KOPT-K1 (cell line): ENCODE measurements at regions not wholly inside any gene's neighbourhood (a gene's known extent, or its start where the extent isn't known, plus 50 kb on each side); places are given as distances from the start of the nearest gene placed in this dataset.

ENCODE experiments used
- H3K27ac ChIP-seq: fragments of 200-600 bp; sonication (generic); 2 replicates; pipeline ENCODE4 v1.5.1; 2016; ENCODE audit warnings: antibody characterized with exemption, mild to moderate bottlenecking, low read depth, low read length; ENCODE audit not compliant: poor library complexity, severe bottlenecking
- H3K36me3 ChIP-seq: fragments of 200-600 bp; sonication (generic); 2 replicates; pipeline ENCODE4 v1.5.1; 2017; ENCODE audit warnings: antibody characterized with exemption, mild to moderate bottlenecking, low read length, moderate library complexity; ENCODE audit not compliant: insufficient read depth
- H3K9me3 ChIP-seq: fragments of 200-600 bp; sonication (generic); 2 replicates; pipeline ENCODE4 v1.5.1; 2017; ENCODE audit warnings: antibody characterized with exemption, low read length, mild to moderate bottlenecking; ENCODE audit not compliant: insufficient read depth, poor library complexity, severe bottlenecking

DNA sequence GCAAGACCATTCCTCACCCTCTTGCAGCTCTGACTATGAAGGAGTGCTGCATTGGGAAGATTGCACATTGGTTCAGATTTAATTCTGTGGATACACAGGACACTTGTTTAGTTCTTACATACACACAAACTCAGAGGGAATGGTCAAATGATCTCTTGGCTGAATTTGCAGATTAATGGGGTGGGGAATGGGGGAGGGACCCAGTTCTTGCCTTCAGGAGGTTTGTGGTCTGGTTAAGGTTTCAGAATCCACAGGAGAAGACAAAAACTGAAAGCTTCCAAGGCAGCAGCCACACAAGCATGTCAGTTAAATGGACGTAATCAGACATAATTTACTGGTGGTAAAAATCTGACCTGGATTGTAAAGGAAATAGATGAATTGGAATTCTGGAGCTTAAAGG lies 257.1 kb upstream of the ROPN1 start:
- Histone ChIP-seq H3K9me3 (no peaks in the 10 kb centered on the region), H3K36me3 (no peaks in the 10 kb centered on the region), H3K27ac (no peak overlapping the region)

DNA sequence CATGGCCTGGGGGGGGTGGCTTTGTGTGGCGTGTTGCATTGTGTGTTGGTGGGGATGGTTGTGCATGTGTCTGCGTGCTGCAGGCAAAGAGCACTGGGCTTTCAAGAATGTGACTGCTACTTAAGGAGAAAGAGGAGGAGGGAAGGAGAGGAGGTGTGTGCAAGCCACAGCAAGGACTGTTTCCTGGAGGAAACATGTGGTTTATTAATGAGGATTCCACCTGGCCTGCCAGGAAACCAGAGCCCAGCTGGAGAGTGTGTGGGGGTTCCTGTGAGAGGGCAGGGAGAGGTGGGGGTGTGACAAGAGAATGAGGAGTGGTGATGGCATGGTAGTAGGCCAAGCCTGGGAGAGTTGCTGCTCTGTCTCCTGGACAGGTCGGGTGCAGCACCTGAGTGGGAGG lies 258.1 kb upstream of the ROPN1 start:
- no peaks in the 10 kb centered on the region for H3K9me3 ChIP-seq
- H3K36me3 ChIP-seq, result no peaks in the 10 kb centered on the region
- H3K27ac ChIP-seq, result no peak overlapping the region

DNA sequence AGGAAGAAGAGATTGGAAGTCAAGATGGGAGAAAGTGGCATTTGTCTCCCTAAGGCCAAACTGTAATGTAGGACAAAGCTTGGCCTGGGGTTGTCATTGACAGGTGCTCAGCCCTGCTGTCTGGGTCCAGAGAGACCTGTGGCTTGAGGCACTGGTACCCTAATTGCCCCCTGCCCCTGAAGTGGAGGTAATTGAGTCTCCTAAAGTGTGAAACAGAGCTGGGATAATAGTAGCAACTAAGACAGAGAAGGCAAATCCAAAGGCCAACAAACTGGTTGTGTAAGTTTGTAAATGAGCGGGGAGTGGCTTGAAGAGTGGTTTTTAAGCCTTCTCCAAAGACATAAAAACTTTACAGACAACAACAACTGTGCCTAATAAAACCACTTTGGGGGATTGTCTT lies 264.2 kb upstream of the ROPN1 start:
- Histone ChIP-seq H3K27ac (no peak overlapping the region), H3K36me3 (no peaks in the 10 kb centered on the region), H3K9me3 (no peaks in the 10 kb centered on the region)

DNA sequence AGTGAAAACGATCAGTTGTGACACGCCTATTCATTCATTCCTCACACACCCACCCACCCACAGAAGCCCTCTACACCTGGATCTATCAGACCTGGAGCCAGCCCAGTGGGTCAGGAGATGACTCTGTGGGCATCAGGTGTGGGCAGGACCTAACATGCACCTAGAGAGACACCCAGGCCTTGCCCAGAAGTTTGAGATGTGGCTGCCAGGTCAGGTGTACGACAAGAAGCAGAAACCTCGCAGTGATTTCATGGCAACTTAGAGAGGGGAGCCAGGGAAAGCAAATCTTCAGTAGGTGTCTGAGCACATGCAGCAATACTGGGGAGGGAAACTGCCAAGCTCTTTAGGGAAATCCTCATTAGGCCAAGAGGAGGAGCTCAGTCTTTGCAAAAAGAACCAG lies 264.7 kb upstream of the ROPN1 start:
- Histone ChIP-seq H3K27ac (no peak overlapping the region), H3K9me3 (no peaks in the 10 kb centered on the region), H3K36me3 (no peaks in the 10 kb centered on the region)

DNA sequence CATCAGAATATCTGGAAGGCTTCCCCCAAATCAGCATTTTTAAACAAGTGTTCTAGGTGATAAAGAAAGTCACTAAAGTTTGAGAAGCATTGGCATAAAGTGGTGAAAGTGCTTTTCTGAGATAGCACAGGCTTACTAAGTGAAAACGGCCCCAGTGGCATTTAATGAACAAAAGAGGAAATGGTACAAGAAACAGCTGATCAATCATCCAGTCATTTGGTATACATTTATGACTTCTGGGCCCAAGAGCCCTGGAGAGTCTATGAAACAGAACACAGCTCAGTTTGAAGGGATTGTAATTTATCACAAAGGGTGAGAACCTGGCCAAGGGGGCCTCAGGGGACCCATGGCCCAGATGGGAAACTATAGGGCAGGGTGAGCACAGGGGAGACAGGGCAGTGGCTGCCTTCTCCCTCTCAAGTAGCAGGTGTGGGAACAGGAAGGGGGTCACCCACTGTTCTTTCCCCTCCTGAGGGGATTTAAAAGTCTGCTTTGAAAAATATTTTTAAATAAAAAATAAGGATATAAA lies 265.5 kb upstream of the ROPN1 start:
- H3K9me3 ChIP-seq, result no peaks in the 10 kb centered on the region
- no peak overlapping the region for H3K27ac ChIP-seq

DNA sequence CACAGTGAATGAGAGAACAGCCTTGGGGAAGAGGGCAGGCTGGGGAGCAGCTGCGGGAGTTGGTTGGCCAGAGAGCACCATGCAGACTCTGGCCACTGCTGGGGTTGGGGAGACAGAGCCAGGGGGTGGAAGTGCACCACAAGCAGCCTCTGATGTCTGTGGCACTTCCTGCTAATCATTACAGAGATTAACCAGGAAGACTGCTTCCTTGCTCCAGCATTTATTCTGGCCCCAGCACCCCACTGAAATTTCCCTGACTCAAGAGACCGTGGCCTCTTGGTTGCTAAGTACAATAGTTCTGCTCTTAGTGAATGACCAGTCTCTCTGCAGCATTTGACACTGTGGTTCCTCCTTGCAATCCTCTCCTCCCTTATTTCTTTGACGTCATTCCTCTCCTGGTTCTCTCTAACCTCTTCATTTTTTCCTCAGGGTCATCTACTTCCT lies 266.2 kb upstream of the ROPN1 start:
- Histone ChIP-seq H3K9me3 (no peaks in the 10 kb centered on the region), H3K36me3 (no peaks in the 10 kb centered on the region), H3K27ac (no peak overlapping the region)

More for the DNA sequence above, 265.5 kb upstream of the ROPN1 start:
- no peaks in the 10 kb centered on the region for H3K36me3 ChIP-seq

DNA sequence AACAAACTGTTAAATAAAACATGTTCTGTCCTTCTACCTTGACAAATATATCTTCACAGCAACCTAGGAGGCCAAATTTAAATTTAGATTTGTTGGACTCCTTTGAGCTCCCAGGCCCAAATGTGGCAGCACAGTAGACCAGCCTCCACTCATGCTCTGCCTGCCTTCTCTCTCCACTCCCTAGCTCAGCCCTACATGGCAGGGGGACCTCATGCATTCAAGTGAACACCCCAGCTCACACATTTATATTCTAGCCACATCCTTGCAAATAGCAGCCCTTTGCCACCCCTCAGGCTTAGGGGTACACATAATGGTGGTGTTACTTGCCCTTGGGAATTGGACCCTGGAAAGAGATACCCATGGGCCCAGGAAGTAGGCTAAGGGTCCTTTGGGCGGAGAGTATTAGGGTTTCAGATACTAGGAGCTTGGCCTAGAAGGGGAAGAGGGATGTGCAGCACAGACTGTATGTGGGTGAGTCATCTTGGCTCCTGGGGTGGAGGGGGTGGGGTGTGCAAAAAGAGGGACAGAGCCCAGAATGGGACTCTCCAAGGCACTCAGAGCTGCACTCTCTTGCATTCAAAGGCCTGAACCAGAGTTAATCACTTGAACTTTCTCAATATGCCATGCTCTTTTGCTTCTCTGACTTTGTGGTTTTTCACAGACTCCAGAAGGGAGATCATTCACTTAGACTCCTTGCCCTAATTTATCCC lies 268.4 kb upstream of the ROPN1 start:
- no peak overlapping the region for H3K27ac ChIP-seq
- H3K9me3 ChIP-seq, result no peaks in the 10 kb centered on the region
- no peaks in the 10 kb centered on the region for H3K36me3 ChIP-seq

DNA sequence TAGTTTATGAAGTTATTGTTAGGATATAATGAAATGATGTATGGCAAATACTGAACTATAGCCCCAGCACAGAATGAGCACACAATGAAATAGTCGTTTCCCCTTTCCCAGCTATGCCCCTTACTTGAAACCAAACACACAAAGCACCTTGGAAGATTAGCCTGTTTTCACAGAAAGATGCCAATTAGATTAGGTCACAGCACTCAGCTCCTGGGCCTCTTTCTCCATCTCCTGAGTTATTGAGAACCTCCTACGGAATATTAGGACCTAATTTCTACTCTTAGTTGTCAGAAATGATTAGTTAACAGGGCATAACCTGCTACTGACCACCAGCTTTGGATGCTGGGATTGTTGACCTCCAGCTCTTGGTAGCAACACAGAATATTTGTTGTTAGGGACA lies 269.4 kb upstream of the ROPN1 start:
- Histone ChIP-seq H3K27ac (no peak overlapping the region), H3K9me3 (no peaks in the 10 kb centered on the region), H3K36me3 (no peaks in the 10 kb centered on the region)

DNA sequence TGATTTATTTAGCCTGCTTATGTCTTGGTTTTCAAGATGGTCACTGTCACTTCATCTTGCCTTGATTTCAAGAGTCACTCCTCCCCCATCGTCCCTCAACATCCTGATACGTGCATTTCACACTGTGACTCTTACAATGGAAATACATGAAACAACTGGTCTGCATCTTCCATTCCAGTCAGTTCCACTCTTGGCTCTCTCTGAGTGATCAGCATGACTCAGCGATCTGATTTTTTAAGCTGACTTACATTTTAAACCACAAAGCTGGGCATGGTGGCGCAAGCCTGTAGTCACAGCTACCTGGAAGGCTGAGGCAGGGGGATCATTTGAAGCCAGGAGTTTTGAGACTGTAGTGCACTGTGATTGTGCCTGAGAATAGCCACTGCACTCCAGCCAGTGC lies 271.2 kb upstream of the ROPN1 start:
- Histone ChIP-seq H3K36me3 (no peaks in the 10 kb centered on the region), H3K9me3 (no peaks in the 10 kb centered on the region), H3K27ac (no peak overlapping the region)

DNA sequence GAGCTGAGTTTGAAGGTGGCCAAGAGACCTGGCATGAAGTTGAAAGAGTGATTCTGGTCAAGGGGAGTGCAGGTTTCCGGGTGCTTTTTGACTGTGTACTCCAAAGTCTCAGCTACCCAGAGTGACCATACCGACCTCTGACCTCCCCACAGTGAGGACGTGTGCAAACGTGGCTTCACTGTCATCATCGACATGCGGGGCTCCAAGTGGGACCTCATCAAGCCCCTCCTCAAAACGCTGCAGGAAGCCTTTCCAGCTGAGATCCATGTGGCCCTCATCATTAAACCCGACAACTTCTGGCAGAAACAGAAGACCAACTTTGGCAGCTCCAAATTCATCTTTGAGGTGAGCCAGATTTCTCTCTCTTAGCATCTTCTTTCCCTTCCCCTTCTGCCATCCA lies 272.4 kb upstream of the ROPN1 start:
- no peak overlapping the region for H3K27ac ChIP-seq
- no peaks in the 10 kb centered on the region for H3K36me3 ChIP-seq
- H3K9me3 ChIP-seq, result no peaks in the 10 kb centered on the region

DNA sequence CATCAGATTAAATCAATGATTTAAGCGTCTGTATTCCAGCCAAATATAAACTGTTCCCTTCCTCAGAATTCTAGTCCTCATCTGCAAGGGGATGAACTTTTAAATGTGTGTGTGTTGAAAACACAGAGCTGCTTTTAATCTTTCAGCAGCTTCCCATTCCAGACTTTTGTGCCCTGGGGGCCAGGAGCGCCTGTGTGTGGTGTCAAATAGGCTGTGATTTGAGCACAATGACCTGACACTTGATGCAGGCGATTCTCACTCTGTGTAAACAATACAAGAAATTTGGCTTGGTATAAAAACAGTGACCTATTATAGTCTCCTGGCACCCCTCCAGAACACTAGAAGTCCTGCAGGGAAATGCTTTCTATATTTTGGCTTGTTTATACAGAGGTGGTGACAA lies 274.6 kb upstream of the ROPN1 start:
- Histone ChIP-seq H3K9me3 (no peaks in the 10 kb centered on the region), H3K27ac (no peak overlapping the region), H3K36me3 (no peaks in the 10 kb centered on the region)

DNA sequence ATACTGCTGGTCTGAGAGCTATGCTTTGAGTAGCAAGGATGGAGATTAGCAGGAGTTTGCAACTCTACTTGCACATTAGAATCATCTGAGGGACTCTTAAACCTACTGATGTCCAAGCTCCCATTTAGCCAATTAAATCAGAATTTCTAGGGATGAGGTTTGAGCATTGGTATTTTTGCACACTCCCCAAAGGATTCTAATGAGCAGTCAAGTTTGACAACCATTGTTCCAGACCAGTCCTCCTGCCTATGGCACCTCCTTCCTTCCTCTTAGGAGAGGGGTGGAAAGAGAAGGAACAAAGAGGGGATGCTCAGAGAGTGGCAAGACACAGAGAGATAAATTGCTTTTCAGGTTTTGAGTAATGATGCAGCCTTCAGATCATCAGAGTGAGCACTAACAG lies 275.5 kb upstream of the ROPN1 start:
- Histone ChIP-seq H3K9me3 (no peaks in the 10 kb centered on the region), H3K36me3 (no peaks in the 10 kb centered on the region), H3K27ac (no peak overlapping the region)

DNA sequence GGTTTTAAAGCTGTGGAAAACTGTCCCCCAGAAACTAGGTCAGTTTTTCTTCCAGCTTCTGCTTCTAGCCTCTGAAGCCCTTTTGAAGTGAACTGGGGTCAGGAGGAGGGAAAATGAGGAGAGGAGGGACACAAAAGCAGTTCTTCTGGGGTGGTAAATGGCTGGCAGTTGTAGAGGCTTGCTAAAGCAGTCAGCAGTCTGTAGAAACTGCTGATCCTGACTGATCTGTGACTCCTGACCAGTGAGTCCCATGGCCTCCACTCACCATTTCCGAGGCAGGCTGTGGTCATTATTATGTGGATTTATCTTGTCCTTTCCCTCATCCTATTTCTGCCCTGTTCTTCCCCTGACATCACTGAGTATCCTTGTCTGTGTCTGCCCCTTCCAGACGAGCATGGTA lies 276.4 kb upstream of the ROPN1 start:
- no peaks in the 10 kb centered on the region for H3K9me3 ChIP-seq
- no peaks in the 10 kb centered on the region for H3K36me3 ChIP-seq
- H3K27ac ChIP-seq, result no peak overlapping the region

DNA sequence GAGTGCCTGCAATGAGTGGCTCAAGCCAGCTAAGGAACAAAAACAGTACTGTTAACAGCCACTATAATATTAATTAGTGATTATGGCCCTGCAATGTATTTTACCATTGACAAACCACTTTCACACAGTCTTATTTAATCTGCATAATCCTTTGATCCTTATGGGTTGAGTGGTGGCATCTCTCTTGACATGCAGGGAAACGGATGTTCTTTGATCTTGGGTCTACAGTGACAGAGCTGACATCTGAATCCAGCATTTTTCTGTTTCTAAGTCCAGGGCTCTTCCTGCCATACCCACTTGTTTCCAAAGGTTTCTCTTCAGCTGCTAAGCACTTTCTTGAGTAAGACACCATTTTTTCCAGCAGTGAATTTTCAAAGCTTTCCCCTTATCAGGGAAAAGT lies 277.7 kb upstream of the ROPN1 start:
- H3K36me3 ChIP-seq, result no peaks in the 10 kb centered on the region
- H3K27ac ChIP-seq, result no peak overlapping the region
- no peaks in the 10 kb centered on the region for H3K9me3 ChIP-seq

DNA sequence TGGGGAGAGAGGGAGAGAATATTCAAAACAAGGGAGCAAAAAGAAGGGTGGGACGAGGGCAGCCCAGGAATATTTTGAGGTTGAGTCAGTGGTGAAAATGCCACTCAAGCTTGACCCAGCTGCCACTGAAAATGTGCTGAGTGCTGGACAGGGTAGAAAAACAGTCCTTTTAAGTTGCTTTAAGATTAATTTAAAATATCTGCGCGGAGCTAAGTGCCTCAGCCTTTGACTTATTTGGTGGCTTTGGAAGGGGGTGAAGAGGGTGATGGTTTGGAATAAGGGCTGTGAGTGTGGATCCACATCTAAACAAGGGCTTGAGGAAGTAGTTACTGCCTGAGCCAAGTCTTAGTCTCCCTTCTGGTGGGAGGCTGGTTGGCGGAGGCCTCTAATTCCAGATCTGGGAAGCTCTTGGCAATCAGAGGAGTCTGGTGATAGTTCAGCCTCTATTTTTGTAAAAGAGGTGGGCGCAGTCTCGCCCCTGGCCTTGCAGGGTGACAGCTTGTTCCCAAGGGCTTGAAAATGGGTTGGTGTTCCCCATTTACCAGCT lies 280.8 kb upstream of the ROPN1 start:
- no peaks in the 10 kb centered on the region for H3K9me3 ChIP-seq
- H3K36me3 ChIP-seq, result no peaks in the 10 kb centered on the region
- H3K27ac ChIP-seq, result no peak overlapping the region

DNA sequence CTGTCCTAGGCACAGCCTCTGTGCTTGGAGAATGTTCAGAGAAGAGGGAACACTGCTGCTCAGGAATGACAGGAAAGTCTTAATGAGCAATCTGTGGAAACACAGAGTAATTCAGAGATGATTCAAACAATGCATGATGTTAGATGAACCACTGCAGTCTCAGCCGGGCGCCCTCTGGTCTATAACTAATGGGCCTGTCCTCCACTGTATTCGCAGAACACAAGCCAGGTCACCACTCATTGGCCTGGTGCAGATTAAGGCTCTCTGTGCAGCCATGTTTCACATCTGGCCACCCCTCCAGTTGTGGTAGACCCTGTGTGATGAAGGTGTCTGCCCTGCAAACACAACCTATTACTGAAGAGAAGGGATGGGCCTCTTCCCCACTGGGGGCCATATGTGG lies 281.7 kb upstream of the ROPN1 start:
- no peaks in the 10 kb centered on the region for H3K36me3 ChIP-seq
- H3K27ac ChIP-seq, result no peak overlapping the region
- H3K9me3 ChIP-seq, result no peaks in the 10 kb centered on the region
